ENCODE measurements at regions not wholly inside any gene's neighbourhood (a gene's known extent, or its start where the extent isn't known, plus 50 kb on each side); places are given as distances from the start of the nearest gene placed in this dataset.

DNA sequence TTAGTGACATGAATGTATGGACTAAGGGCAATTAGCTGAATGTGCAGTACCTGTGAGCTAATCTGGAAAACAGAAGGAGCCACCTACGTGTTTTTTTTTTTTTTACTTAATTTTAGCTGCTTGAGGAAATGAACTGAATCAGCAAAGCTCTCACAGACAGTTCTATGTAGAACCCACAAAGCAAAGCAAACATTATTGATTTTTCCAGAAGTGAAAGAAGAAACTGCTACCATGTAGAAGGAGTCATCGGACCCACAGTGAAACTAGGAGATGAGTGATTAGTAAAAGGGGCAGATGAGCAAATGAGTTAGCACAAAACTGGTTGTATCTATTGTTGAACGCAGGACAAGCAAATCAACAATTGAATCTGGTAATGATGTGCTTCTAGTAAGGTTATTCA is 94.1 kb upstream of the SLC7A1 start:
- peak overlapping the region; percentile 58 for H3K4me2 ChIP-seq
- H3K9ac ChIP-seq = peak overlapping the region; percentile 29; the same call in 1 of the 2 replicates
- H3K27ac ChIP-seq = peak overlapping the region; percentile 61
- H2AFZ ChIP-seq (ENCODE audit: low read depth) = peak overlapping the region; percentile 15; the same call in 1 of the 2 replicates
- H3K4me1 ChIP-seq (ENCODE audit: low read depth, poor library complexity, severe bottlenecking) = peaks cover 27% of the 10 kb centered on the region
- no peak overlapping the region for H3K4me3 ChIP-seq (IDR thresholded peaks at IDR 0.05; ENCODE audit: insufficient read depth, low read depth, low read length)
- H3K36me3 ChIP-seq (ENCODE audit: insufficient read depth) = no peaks in the 10 kb centered on the region
- TF ChIP-seq, protein P1, sequence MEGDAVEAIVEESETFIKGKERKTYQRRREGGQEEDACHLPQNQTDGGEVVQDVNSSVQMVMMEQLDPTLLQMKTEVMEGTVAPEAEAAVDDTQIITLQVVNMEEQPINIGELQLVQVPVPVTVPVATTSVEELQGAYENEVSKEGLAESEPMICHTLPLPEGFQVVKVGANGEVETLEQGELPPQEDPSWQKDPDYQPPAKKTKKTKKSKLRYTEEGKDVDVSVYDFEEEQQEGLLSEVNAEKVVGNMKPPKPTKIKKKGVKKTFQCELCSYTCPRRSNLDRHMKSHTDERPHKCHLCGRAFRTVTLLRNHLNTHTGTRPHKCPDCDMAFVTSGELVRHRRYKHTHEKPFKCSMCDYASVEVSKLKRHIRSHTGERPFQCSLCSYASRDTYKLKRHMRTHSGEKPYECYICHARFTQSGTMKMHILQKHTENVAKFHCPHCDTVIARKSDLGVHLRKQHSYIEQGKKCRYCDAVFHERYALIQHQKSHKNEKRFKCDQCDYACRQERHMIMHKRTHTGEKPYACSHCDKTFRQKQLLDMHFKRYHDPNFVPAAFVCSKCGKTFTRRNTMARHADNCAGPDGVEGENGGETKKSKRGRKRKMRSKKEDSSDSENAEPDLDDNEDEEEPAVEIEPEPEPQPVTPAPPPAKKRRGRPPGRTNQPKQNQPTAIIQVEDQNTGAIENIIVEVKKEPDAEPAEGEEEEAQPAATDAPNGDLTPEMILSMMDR (conservative IDR thresholded peaks at IDR 0.05; ENCODE audit: low read depth, low read length) = no peak
- no peaks in the 10 kb centered on the region for H3K27me3 ChIP-seq (ENCODE audit: insufficient read depth, low read depth)
- no peaks in the 10 kb centered on the region for H3K79me2 ChIP-seq (ENCODE audit: insufficient read depth, low read depth)
- H4K20me1 ChIP-seq (ENCODE audit: insufficient read depth) = no peaks in the 10 kb centered on the region

DNA sequence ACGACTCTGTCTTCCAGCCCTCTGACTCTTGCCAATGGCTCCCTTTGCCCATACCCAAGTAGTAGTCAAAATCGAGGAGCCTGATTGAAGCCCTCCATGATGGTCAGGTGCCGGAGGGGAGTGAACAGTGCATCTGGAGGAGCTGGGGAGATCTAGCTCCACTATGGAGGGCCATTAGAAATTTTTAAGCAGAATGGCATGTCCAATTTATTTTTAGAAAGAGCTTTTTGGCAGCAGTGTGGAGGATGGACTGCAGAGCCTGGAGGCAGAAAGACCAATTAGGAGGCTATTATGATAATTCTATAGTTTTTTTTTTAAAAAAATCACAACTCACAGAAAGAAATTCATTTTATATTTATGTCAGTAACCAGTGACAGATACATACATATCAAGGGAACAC is 92.7 kb upstream of the SLC7A1 start:
- Histone ChIP-seq H3K4me3 (IDR thresholded peaks at IDR 0.05; ENCODE audit: insufficient read depth, low read depth, low read length) (no peak overlapping the region), H4K20me1 (ENCODE audit: insufficient read depth) (no peaks in the 10 kb centered on the region), H3K27me3 (ENCODE audit: insufficient read depth, low read depth) (no peaks in the 10 kb centered on the region), H3K27ac (no peak overlapping the region), H2AFZ (ENCODE audit: low read depth) (no peak overlapping the region), H3K4me1 (ENCODE audit: low read depth, poor library complexity, severe bottlenecking) (peaks cover 27% of the 10 kb centered on the region), H3K9ac (no peak overlapping the region), H3K4me2 (no peak overlapping the region; the same call in 1 of the 2 replicates), H3K36me3 (ENCODE audit: insufficient read depth) (no peaks in the 10 kb centered on the region), H3K79me2 (ENCODE audit: insufficient read depth, low read depth) (no peaks in the 10 kb centered on the region)
- TF ChIP-seq, protein P1 (conservative IDR thresholded peaks at IDR 0.05; ENCODE audit: low read depth, low read length) = no peak

DNA sequence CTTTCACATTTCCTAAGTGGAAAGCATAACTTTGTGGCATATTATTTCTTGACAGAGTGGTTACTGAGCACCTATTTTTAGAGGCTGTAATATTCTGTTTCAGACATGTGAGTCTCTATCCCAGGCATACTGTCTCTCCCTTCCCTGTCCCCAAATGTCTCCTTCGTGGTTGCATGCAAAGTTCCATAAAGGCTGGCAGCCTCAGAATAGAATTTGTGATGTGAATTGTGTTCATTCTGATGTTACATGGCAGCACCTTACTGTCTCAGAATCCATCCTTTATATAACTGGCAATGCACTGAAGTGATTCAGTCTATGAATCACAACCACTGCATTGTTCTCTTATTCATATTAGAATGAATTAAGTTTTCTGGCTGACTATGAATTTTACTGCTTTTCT is 89.0 kb upstream of the SLC7A1 start:
- no peaks in the 10 kb centered on the region for H3K79me2 ChIP-seq (ENCODE audit: insufficient read depth, low read depth)
- peaks cover 15% of the 10 kb centered on the region for H3K4me1 ChIP-seq (ENCODE audit: low read depth, poor library complexity, severe bottlenecking)
- no peak overlapping the region for H2AFZ ChIP-seq (ENCODE audit: low read depth)
- no peak overlapping the region for H3K4me2 ChIP-seq
- H3K9ac ChIP-seq = no peak overlapping the region
- H3K27ac ChIP-seq = no peak overlapping the region
- TF ChIP-seq, protein P1 (conservative IDR thresholded peaks at IDR 0.05; ENCODE audit: low read depth, low read length) = no peak
- H3K27me3 ChIP-seq (ENCODE audit: insufficient read depth, low read depth) = no peaks in the 10 kb centered on the region
- no peaks in the 10 kb centered on the region for H4K20me1 ChIP-seq (ENCODE audit: insufficient read depth)
- no peaks in the 10 kb centered on the region for H3K36me3 ChIP-seq (ENCODE audit: insufficient read depth)
- no peak overlapping the region for H3K4me3 ChIP-seq (IDR thresholded peaks at IDR 0.05; ENCODE audit: insufficient read depth, low read depth, low read length)

DNA sequence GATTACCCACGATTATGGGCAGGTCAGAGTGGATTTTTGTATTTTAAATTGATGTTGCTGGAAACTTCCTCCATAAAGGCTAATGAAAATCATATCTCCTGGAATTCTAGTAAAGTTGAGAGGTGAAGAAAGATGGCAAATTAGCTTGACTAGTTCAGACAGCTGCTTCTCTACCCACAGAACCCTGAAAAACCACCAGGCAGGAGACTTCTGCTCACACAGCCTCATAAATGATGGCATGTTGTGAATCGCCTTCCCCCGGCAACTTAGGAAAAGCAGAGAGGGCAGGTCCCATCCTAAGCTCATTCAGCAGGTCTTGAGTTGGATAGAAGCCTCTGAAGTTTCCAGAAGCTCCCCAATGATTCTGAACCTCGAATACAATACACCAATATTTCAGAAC is 87.6 kb upstream of the SLC7A1 start:
- no peak overlapping the region for H3K4me2 ChIP-seq
- no peaks in the 10 kb centered on the region for H3K79me2 ChIP-seq (ENCODE audit: insufficient read depth, low read depth)
- H3K27ac ChIP-seq = no peak overlapping the region
- H3K4me3 ChIP-seq (IDR thresholded peaks at IDR 0.05; ENCODE audit: insufficient read depth, low read depth, low read length) = no peak overlapping the region
- no peak overlapping the region for H3K9ac ChIP-seq
- peaks cover under 1% of the 10 kb centered on the region for H3K4me1 ChIP-seq (ENCODE audit: low read depth, poor library complexity, severe bottlenecking)
- TF ChIP-seq, protein P1 (conservative IDR thresholded peaks at IDR 0.05; ENCODE audit: low read depth, low read length) = no peak
- no peaks in the 10 kb centered on the region for H3K27me3 ChIP-seq (ENCODE audit: insufficient read depth, low read depth)
- H4K20me1 ChIP-seq (ENCODE audit: insufficient read depth) = no peaks in the 10 kb centered on the region
- H3K36me3 ChIP-seq (ENCODE audit: insufficient read depth) = no peaks in the 10 kb centered on the region
- H2AFZ ChIP-seq (ENCODE audit: low read depth) = no peak overlapping the region

Measured in KMS-11 (cell line).